NT2/D1 (cell line): ENCODE measurements at regions not wholly inside any gene's neighbourhood (a gene's known extent, or its start where the extent isn't known, plus 50 kb on each side); places are given as distances from the start of the nearest gene placed in this dataset.

Experiments
- SUZ12 ChIP-seq: IDR thresholded peaks from 2 replicates; pipeline ENCODE4 v1.6.1; 2011; ENCODE audit not compliant: insufficient read length, insufficient read depth; ENCODE audit errors: extremely low read depth
- YY1 ChIP-seq: IDR thresholded peaks from 2 replicates; pipeline ENCODE4 v1.6.1; 2011; ENCODE audit not compliant: insufficient read length, insufficient read depth
- ZNF274 ChIP-seq: IDR thresholded peaks from 2 replicates; pipeline ENCODE4 v1.6.1; 2011; ENCODE audit warnings: mild to moderate bottlenecking, low read depth, low read length

DNA sequence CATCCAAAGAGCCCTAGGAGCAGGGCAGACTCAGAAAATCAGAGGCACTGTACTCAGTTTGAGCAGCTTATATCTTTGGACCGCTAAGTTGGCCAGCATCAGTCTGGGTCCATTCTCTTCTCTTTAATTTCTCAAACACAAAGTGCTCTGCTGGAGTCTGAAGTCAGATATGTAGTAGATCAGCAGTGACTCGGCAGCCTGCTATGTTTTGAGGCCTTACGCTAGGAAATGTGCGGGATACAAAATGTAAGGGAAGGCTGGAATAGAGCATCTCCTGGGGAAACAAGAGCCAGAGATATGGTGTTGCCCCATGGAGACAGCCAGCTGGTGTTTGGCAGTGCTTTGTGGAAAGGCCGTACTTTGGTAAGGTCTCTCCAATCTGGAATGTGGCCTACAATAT lies 60.6 kb upstream of the VKORC1L1 start:
- no peak for TF ChIP-seq YY1
- no peak for TF ChIP-seq SUZ12
- no peak for TF ChIP-seq ZNF274
